ENCODE measurements at regions not wholly inside any gene's neighbourhood (a gene's known extent, or its start where the extent isn't known, plus 50 kb on each side); places are given as distances from the start of the nearest gene placed in this dataset.

DNA sequence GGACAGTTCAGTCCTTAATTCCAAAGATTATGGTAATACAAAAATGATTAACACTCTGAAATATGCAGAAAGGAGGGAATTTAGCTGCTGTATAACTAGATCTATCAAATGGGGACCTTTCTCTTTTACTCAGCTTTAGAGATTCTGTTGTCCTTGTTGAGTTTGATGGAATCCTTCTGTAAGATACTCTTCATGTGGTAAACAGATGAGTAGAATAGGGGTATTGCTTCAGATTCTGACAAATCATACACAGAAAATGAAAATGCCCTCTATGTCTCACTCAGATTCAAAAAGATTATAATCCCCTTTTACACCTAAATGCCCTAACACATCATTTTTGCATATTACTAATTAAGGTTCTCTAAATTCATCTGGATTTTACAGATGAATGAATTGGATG lies 50.7 kb downstream of the ARHGAP35 start:
- POLR2A ChIA-PET: no interaction called here
- H3K4me3 Mint-ChIP-seq: no peak overlapping the region
- H3K9me3 Mint-ChIP-seq: no peaks in the 10 kb centered on the region
- H3K36me3 Mint-ChIP-seq: peaks cover 0 to 3% (median 0%) of the 10 kb centered on the region in 3 donors
- peak overlapping the region in 1 of 10 donors; percentile 21 for H3K27ac Mint-ChIP-seq
- DNase-seq (no peak), ATAC-seq (no peak)
- peaks cover 25 to 61% (median 47%) of the 10 kb centered on the region in 4 donors for H3K4me1 Mint-ChIP-seq
- no peaks in the 10 kb centered on the region for H3K27me3 Mint-ChIP-seq

DNA sequence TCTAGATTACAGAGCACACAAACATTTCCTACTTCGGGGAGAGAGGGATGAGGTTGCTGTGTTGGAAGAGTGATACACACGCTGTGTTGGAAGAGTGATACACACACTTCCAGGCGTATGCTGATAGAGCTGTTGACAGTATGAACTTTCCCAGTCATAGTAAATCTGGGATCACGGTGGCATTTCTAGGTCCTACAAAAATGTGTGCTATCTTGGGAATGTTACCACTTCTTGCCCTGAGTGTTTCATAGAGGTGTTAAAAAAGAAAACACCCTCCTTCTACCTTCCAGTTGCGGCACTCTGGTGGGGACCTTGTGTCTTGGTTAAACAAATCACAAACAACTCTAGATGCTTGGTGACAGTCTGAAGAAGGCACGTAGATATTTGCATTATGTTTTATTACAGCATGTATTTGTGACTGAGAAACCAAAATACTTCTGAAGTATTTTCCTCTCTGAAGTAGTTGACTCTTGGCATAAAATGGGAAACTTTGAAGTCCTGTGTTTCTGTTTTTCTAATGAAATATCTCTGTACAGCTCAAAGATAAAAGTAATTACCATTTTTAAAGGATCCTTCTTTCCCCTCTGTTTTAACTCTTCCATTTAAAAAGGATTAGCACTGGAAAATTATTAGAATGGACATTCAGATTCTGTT lies 52.5 kb downstream of the ARHGAP35 start:
- H3K4me3 Mint-ChIP-seq: peak overlapping the region in 1 of 10 donors; percentile 1
- POLR2A ChIA-PET: no interaction called here
- peak overlapping the region in 2 of 10 donors; percentile 10 to 14 for H3K27ac Mint-ChIP-seq
- no peaks in the 10 kb centered on the region for H3K9me3 Mint-ChIP-seq
- peaks cover 0 to 3% (median 1%) of the 10 kb centered on the region in 3 donors for H3K36me3 Mint-ChIP-seq
- DNase-seq (no peak), ATAC-seq (no peak)
- no peaks in the 10 kb centered on the region for H3K27me3 Mint-ChIP-seq
- H3K4me1 Mint-ChIP-seq: peaks cover 23 to 67% (median 50%) of the 10 kb centered on the region in 4 donors

GRCh38 chr19:46913852-46914430 lies 53.1 kb downstream of the ARHGAP35 start:
- Mint-ChIP-seq H3K4me3 (no peak overlapping the region), H3K36me3 (peaks cover 5 to 9% (median 5%) of the 10 kb centered on the region in 3 donors), H3K9me3 (no peaks in the 10 kb centered on the region), H3K27ac (peak overlapping the region in 1 of 10 donors; percentile 10), H3K27me3 (no peaks in the 10 kb centered on the region), H3K4me1 (peaks cover 21 to 62% (median 46%) of the 10 kb centered on the region in 4 donors)
- DNase-seq: no peak
- POLR2A ChIA-PET: no interaction called here
- no peak for ATAC-seq

DNA sequence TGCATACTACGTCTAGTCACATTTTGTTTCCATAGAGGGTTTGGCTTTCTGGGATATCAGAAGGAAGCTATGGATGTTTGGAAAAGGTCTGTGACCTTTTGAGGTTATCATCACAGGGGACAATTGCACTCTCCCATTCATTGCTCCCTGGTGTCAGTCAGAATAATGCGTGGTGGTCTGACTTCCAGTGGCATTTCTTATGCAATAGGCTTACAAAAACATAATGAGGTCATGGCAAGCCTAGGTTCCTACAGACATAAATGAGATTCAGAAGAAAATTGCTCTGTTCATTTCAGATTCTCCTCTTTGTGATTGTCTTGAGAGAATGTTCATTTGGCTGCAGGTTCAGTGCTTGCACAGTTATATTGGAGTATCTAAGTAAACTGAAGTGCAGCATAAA lies 54.6 kb downstream of the ARHGAP35 start:
- ATAC-seq (no peak), DNase-seq (no peak)
- Mint-ChIP-seq H3K27ac (peak overlapping the region in 1 of 10 donors; percentile 15), H3K4me3 (no peak overlapping the region), H3K4me1 (peaks cover 15 to 52% (median 40%) of the 10 kb centered on the region in 4 donors), H3K9me3 (no peaks in the 10 kb centered on the region), H3K36me3 (peaks cover 12 to 21% (median 17%) of the 10 kb centered on the region in 3 donors), H3K27me3 (no peaks in the 10 kb centered on the region)
- POLR2A ChIA-PET: interaction anchor here (0.8 kb wide), 1 partner anchor 9 kb away, joined by 4 read pairs; no protein-coding TSS in a partner anchor

DNA sequence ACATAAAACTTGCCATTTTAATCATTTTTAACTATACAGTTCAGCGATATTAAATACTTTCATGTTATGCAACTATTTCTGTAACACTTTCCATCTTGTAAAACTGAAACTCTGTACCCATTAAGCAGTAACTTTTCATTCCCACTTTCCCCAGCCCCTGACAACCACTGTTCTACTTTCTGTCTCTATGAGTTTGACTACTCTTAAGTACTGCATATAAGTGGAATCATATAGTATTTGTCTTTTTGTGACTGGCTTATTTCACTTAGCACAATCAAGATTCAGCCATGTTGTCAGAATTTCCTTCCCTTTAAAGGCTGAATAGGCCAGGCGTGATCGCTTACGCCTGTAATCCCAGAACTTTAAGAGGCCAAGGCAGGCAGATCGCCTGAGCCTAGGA lies 56.2 kb downstream of the ARHGAP35 start:
- ATAC-seq (no peak), DNase-seq (no peak)
- no peaks in the 10 kb centered on the region for H3K27me3 Mint-ChIP-seq

GRCh38 chr19:46919324-46919723 lies 58.5 kb downstream of the ARHGAP35 start:
- ATAC-seq (no peak), DNase-seq (no peak)
- no peaks in the 10 kb centered on the region for H3K9me3 Mint-ChIP-seq
- H3K4me3 Mint-ChIP-seq: no peak overlapping the region
- POLR2A ChIA-PET: no interaction called here
- H3K27me3 Mint-ChIP-seq: no peaks in the 10 kb centered on the region
- peaks cover 12 to 47% (median 29%) of the 10 kb centered on the region in 3 donors for H3K36me3 Mint-ChIP-seq
- H3K4me1 Mint-ChIP-seq: peaks cover 9 to 37% (median 30%) of the 10 kb centered on the region in 4 donors
- peak overlapping the region in 1 of 10 donors; percentile 31 for H3K27ac Mint-ChIP-seq

More for the DNA sequence above, 56.2 kb downstream of the ARHGAP35 start:
- Mint-ChIP-seq H3K9me3 (no peaks in the 10 kb centered on the region), H3K27ac (peak overlapping the region in 1 of 10 donors; percentile 12), H3K4me1 (peaks cover 12 to 47% (median 36%) of the 10 kb centered on the region in 4 donors), H3K36me3 (peaks cover 12 to 37% (median 22%) of the 10 kb centered on the region in 3 donors), H3K4me3 (no peak overlapping the region)
- POLR2A ChIA-PET: no interaction called here

- Mint-ChIP-seq H3K36me3 (peaks cover 12 to 50% (median 29%) of the 10 kb centered on the region in 3 donors), H3K27ac (no peak overlapping the region), H3K9me3 (no peaks in the 10 kb centered on the region), H3K27me3 (no peaks in the 10 kb centered on the region), H3K4me3 (no peak overlapping the region), H3K4me1 (peaks cover 13 to 37% (median 36%) of the 10 kb centered on the region in 4 donors)
- no peak for ATAC-seq
- DNase-seq: no peak
- POLR2A ChIA-PET: no interaction called here
These were observed 59.6 kb downstream of the ARHGAP35 start for GRCh38 chr19:46920362-46920761.

DNA sequence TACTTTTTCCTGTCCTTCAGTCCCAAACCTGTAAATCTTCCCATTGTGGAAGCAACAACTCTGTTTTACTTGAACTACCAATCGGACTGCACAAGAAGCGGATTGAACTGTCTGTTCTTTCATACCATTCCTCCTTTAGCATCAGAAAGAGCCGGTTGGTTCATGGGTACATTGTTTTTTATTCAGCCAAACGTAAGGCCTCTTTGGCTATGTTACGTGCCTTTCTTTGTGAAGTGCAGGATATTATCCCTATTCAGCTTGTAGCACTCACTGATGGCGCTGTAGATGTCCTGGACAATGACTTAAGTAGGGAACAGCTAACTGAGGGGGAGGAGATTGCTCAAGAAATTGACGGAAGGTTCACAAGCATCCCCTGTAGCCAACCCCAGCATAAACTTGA lies 60.3 kb downstream of the ARHGAP35 start:
- DNase-seq (no peak), ATAC-seq (no peak)
- peaks cover 12 to 50% (median 29%) of the 10 kb centered on the region in 3 donors for H3K36me3 Mint-ChIP-seq
- peaks cover 14 to 44% (median 37%) of the 10 kb centered on the region in 4 donors for H3K4me1 Mint-ChIP-seq
- H3K9me3 Mint-ChIP-seq: no peaks in the 10 kb centered on the region
- POLR2A ChIA-PET: no interaction called here
- no peak overlapping the region for H3K27ac Mint-ChIP-seq
- no peaks in the 10 kb centered on the region for H3K27me3 Mint-ChIP-seq
- no peak overlapping the region for H3K4me3 Mint-ChIP-seq

- Mint-ChIP-seq H3K36me3 (peaks cover 12 to 50% (median 29%) of the 10 kb centered on the region in 3 donors), H3K4me1 (peaks cover 20 to 58% (median 45%) of the 10 kb centered on the region in 4 donors), H3K4me3 (no peak overlapping the region), H3K27ac (peak overlapping the region in 1 of 10 donors; percentile 36), H3K27me3 (no peaks in the 10 kb centered on the region), H3K9me3 (no peaks in the 10 kb centered on the region)
- ATAC-seq (no peak), DNase-seq (no peak)
- POLR2A ChIA-PET: interaction anchor here (1.3 kb wide), 1 partner anchor 13 kb away, joined by 4 read pairs; no protein-coding TSS in a partner anchor
These were observed 61.7 kb downstream of the ARHGAP35 start for GRCh38 chr19:46922465-46922864.

- ATAC-seq (no peak), DNase-seq (no peak)
- H3K4me3 Mint-ChIP-seq: peak overlapping the region in 7 of 10 donors; percentile 15 to 82 (median 44)
- H3K4me1 Mint-ChIP-seq: peaks cover 19 to 53% (median 50%) of the 10 kb centered on the region in 4 donors
- H3K27me3 Mint-ChIP-seq: no peaks in the 10 kb centered on the region
- H3K36me3 Mint-ChIP-seq: peaks cover 1 to 33% (median 14%) of the 10 kb centered on the region in 3 donors
- POLR2A ChIA-PET: interaction anchor here (0.5 to 1.2 kb wide), 3 partner anchors 9 to 64 kb away, joined by 3 to 4 read pairs (median 4); partner anchors contain the start of gene ARHGAP35
- no peaks in the 10 kb centered on the region for H3K9me3 Mint-ChIP-seq
- peak overlapping the region in 5 of 10 donors; percentile 1 to 68 (median 60) for H3K27ac Mint-ChIP-seq
These were observed 64.2 kb downstream of the ARHGAP35 start for GRCh38 chr19:46924874-46925547.

- H3K27me3 Mint-ChIP-seq: no peaks in the 10 kb centered on the region
- ATAC-seq (no peak), DNase-seq (no peak)
- peak overlapping the region in 2 of 10 donors; percentile 44 to 60 for H3K27ac Mint-ChIP-seq
- H3K4me1 Mint-ChIP-seq: peaks cover 19 to 52% (median 51%) of the 10 kb centered on the region in 4 donors
- POLR2A ChIA-PET: interaction anchor here (1.2 kb wide), 1 partner anchor 8 kb away, joined by 4 read pairs; no protein-coding TSS in a partner anchor
- peaks cover 0 to 27% (median 10%) of the 10 kb centered on the region in 3 donors for H3K36me3 Mint-ChIP-seq
- H3K9me3 Mint-ChIP-seq: no peaks in the 10 kb centered on the region
- peak overlapping the region in 1 of 10 donors; percentile 82 for H3K4me3 Mint-ChIP-seq
These were observed 64.8 kb downstream of the ARHGAP35 start for GRCh38 chr19:46925548-46925950.

GRCh38 chr19:46926170-46927071 lies 65.6 kb downstream of the ARHGAP35 start:
- peaks cover 22 to 61% (median 58%) of the 10 kb centered on the region in 4 donors for H3K4me1 Mint-ChIP-seq
- ATAC-seq: no peak

More at GRCh38 chr19:46926170-46927071, 65.6 kb downstream of the ARHGAP35 start:
- Mint-ChIP-seq H3K9me3 (no peaks in the 10 kb centered on the region), H3K36me3 (peaks cover 0 to 19% (median 6%) of the 10 kb centered on the region in 3 donors), H3K27me3 (no peaks in the 10 kb centered on the region), H3K27ac (peak overlapping the region in 4 of 10 donors; percentile 23 to 62 (median 40)), H3K4me3 (no peak overlapping the region)
- POLR2A ChIA-PET: no interaction called here
- DNase-seq: no peak

Measured in naive thymus-derived CD8-positive, alpha-beta T cell (primary cell).